Epithelial cell of esophagus (primary cell): ENCODE measurements at regions not wholly inside any gene's neighbourhood (a gene's known extent, or its start where the extent isn't known, plus 50 kb on each side); places are given as distances from the start of the nearest gene placed in this dataset.
A peak's percentile ranks its signal among the peaks of the same experiment; 100 is the strongest.

Experiments used
- DNase-seq: peaks from one replicate; pipeline ENCODE4 v3.0.0; 2010; ENCODE audit warnings: low read depth
- H3K4me3 ChIP-seq: 2 replicates; pipeline ENCODE4 v1.5.1; 2011; ENCODE audit warnings: mild to moderate bottlenecking, low read length, control low read depth
- CTCF ChIP-seq: IDR thresholded peaks from 2 replicates; pipeline ENCODE4 v1.5.1; 2011; ENCODE audit warnings: low read depth, mild to moderate bottlenecking, low read length, control low read depth, inconsistent platforms; ENCODE audit not compliant: insufficient read depth; ENCODE audit errors: missing control alignments

- TF ChIP-seq CTCF: no peak
- H3K4me3 ChIP-seq: no peak overlapping the region
- DNase-seq: no peak
These were observed 571.2 kb downstream of the BCL11B start for GRCh38 chr14:98700748-98701147.

- no peak for DNase-seq
- no peak for TF ChIP-seq CTCF
- H3K4me3 ChIP-seq: no peak overlapping the region
These were observed 570.6 kb downstream of the BCL11B start for GRCh38 chr14:98701377-98701776.

- TF ChIP-seq CTCF: no peak
- DNase-seq: no peak
- no peak overlapping the region for H3K4me3 ChIP-seq
These were observed 567.6 kb downstream of the BCL11B start for GRCh38 chr14:98704441-98704840.

- DNase-seq: peak; percentile 57
- H3K4me3 ChIP-seq: no peak overlapping the region
- no peak for TF ChIP-seq CTCF
These were observed 566.1 kb downstream of the BCL11B start for GRCh38 chr14:98705871-98706300.

GRCh38 chr14:98707522-98707921 lies 564.5 kb downstream of the BCL11B start:
- H3K4me3 ChIP-seq: no peak overlapping the region
- TF ChIP-seq CTCF: no peak
- no peak for DNase-seq

GRCh38 chr14:98708555-98708954 lies 563.4 kb downstream of the BCL11B start:
- no peak for TF ChIP-seq CTCF
- no peak overlapping the region for H3K4me3 ChIP-seq
- DNase-seq: no peak

- no peak overlapping the region for H3K4me3 ChIP-seq
- peak; percentile 19 for DNase-seq
- no peak for TF ChIP-seq CTCF
These were observed 560.5 kb downstream of the BCL11B start for GRCh38 chr14:98711453-98711852.
